GM19467 (cell line): ENCODE measurements at regions not wholly inside any gene's neighbourhood (a gene's known extent, or its start where the extent isn't known, plus 50 kb on each side); places are given as distances from the start of the nearest gene placed in this dataset.
A peak's percentile ranks its signal among the peaks of the same experiment; 100 is the strongest.

ENCODE experiments used
- ATAC-seq: cut with Tn5 transposase; IDR thresholded peaks from one replicate; pipeline ENCODE4 v1.9.1; 2021; ENCODE audit warnings: mild to moderate bottlenecking, moderate library complexity; ENCODE audit not compliant: unreplicated experiment

DNA sequence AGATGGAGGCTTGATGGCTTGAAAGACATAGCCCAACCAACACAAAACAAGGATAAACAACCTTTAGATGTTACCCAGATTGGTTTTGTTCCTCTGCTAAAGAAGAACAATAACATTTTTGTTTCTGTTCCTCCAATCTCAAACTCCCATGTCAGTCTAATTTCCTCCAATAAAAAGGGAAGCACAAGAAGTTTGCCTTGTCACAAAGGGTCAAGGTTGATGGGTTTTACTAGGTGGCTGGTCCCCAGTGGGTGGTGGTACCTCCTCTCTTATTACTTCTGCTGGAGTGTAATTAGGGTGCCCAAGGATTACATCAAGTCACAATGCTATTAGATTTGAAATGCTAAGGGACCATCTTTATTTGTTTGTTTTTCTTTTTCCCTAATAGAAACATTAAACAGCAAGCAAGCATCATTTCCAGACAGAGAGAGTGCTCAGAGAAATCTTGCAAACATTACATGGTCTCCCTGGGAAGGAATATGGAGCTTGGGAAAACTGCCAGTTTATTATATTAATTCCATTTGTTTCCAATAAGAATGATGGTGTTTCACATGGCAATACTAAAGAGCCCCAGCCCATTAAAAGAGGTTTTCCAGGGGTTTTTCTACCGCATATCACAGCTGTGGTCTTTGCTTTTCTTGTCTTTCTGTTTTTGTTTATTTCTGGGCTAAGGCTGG lies 78.3 kb upstream of the AOAH start:
- ATAC-seq: no peak

DNA sequence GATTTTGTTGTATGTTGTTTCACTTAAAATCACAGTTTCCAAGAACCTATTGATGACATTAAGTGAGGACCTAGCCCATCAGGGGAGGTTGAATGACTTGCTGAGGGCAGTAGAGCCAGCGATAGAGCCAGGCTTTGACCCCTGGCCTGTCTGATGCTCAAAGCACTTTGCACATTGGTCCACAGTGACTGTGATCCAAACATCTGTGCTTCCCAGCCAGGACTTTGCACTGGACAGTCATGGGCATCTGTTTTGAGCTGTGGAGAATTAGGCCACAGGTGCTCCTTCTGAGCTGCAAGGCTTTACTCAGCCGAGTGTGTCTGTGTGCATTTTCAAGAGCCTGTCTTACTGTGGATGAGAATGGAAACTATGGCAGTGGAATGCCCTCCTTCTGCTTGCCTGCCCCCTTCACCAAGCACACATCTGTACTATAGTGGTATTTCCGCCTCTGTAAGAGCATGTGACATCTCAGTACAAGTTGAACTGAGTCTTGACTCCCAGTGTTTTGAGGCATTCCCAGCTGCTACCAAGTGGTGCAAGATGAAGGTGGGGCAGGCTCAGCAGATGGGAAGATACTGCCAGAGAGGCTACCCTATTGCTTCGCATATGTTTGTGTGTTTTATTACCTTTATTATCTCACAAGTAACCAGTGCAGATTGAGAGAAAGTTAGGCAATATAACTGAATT lies 72.7 kb upstream of the AOAH start:
- ATAC-seq: no peak

DNA sequence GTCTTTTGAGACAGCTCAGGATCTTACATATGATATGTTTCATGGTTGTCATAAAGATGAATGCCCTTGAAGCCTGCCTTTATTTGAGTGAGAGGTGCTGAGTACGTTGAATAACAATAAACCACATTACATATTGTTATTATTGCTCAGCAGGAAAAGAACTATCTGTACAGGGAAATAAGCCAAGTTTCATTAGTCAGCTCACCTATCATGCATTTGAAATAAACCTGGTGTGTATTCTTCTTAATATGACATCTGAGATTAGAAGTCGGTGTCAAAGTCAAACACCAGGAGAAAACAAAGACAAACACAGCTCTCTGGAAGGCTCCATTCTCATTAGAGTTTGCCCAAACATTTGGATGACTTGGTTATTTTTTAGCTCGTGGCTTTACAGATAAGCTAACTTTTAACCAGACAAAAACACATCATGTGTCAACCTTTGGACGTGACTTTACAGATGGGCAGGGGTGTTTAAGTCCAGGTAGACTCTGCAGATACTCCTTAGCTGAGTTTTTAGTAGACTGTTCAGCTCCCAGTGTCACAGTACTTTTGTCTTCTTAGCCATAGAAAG lies 71.2 kb upstream of the AOAH start:
- ATAC-seq: no peak

DNA sequence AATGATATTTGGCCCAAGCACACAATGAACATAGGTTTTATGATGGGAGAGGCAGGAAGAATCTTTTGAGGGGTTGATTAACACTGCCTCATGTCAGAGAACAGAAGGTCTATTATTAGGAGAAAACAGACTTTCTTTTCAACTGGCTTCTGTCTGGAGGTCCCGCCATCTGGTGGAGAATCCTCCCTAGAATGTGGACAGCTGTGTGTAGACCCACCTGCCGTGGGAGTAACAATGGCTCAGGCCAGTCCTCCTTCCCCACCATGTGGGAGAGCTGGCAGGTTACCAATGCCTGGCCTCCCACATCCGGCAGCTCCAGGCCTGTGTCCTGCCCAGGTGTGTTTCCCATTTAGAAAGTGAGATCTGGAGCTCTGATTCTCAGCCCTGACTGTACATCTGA lies 70.4 kb upstream of the AOAH start:
- no peak for ATAC-seq

DNA sequence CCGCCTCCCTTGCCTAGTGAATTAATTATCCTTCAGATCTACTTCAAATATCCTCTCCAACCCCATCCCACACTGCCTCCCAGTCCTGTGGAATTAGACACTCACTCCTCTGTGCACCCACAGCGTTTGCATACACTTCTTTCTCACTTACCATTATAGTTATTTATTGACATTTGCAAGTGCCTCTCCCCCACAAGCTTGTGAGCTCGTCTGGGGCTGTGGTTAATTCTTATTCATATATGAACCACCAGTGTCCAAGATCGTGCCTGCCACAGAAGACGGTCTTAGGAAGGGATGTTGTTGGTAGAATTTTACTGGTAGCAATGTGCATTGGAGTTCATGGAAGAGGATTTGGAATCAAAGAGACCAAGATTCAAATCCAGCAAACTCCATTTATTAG lies 68.1 kb upstream of the AOAH start:
- no peak for ATAC-seq

DNA sequence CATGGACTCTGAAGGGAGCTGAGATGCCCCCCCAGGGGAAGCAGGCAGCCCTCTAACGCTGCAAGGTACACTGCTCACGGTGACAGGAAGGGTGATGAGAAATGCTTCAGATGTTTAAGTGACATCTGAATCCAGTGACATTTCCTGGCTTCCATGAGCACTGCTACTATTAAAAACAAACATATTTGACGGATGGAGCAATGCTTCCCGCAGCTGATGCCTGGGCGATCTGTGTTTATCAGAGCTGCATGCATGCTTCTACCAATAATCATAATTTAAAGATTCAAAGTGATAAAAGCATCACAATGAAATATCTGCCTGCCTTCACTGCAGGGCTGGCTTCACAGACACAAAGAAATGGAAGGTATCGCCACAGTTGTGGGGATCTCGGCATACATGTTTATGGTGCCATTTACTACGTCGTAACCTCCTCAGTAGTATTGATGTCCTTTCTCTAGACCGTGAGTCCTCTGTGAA lies 66.1 kb upstream of the AOAH start:
- ATAC-seq: no peak

DNA sequence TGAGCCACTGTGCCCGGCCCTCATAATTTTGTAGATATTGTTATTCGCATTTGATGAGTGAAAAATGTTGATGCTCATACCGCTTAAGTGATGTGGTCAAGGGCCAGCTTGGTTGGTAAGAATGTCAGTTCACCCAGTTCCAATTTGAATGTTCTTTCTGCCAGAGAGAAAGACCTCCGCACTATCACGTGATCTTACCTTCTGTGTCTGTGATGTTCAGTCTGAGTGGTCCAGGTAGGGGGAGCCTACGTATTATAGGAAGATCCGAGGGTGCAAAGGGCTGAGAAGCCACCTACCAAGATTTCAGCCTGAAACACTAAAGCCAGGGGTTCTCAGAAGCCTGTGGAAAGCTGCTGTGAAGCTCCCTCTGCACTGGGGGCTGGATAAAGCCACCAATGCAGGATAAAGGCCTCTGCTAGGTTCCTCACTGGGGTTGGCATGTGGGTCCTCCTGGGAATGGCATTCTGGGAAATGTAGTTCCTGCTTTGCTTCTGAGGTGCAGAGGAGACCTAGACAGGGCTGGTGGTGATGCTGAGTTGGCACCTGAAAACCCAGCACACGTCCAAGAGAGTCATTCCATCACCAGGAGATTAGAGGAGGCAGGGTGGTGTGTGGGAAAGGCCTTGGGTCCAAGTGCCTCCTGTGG lies 64.7 kb upstream of the AOAH start:
- ATAC-seq: no peak

DNA sequence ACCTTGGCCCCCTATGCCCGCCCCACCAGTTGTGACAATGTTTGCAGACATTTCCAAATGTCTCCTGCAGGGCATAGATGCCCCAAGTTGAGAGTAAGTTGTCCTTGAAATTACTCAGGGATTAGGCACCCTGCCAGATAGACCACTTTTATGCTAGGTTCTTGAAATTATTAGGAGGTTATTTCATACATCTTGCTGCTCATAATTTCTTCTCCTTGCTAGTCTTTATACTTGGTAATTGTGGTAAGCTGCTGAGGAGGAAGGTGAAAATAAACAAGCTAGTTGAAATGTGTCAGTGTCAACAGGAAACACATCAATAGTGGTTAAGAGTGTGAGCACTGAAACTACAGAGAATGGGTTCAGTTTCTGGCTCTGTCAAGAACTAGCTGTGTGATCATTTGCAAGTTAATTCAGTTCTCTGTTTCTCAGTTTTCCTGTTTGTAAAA lies 63.7 kb upstream of the AOAH start:
- no peak for ATAC-seq

DNA sequence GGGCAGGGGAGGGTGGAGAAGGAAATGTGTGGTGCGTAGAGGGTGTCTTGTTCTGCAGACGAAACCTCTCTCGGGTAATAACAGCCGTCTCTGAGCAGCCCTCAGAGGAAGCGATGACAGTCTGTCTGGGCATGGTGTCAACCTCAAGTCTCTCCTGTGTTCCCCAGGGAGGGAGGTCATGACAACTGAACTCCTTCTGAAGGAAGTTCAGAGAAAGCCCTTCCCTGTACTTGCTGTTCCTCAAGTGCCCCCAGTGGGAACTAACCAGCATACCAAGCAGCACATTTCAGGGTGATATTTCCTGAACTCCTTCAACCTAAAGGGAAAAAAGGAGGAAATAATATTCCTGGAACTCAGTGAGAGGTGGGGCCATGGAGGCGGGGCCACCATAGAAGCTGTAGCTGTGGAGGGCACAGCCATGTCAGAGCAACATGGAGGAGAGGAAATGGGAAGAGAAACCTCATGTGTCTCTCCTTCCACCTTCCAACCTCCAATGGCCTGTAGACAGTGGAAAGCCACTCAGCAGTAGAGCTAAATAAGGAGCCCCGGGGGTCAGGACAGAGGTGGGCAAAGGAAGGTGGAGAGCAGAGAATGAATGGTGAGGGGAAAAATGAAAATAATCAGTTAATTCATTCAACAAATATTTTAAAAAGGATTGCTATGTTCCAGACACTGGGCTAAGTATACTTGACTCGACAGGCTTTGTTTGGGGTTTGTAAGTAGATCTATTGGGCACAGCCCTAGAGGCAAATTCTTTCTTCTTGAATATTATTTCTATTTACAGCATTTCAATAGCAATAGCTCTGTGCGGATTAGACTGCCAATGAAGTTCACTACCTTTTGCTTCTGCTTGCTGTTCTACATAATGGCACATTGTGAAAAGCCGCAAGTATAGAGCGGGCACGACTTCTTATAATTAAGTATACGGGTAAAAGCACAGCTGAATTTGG lies 61.0 kb upstream of the AOAH start:
- ATAC-seq: peak; percentile 99

DNA sequence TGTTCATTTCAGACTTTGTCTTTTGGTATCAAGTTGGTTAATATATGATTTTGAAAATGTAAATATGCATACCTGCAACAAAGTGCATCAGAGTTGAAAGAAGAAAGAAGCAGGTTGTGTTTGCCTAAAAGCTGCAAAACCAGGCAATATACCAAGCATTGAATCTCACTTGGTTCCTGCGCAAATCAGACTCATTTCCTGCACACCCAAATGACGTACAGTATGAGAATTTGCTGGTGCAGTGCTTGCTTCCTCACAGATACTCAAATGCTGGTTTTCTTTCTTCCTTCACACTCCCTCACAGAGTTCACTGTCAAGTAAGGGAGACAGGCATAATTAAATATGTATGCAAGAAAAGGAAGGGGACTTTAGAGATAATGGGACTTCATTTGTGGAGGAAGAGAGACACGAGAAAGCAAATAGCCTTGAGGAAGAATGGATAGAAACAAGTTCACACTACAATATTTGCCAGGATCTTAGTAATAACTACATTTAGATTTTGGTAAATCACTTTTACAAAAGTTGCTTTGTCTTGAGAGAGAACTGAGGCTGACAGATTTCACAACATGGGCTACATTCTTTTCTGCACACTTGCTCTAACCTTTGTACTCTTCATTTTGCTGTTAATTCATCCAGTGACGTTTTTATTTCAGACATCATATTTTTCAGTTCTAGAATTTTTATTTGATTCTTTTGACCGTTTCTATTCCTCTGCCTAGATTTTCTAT lies 56.9 kb upstream of the AOAH start:
- no peak for ATAC-seq

DNA sequence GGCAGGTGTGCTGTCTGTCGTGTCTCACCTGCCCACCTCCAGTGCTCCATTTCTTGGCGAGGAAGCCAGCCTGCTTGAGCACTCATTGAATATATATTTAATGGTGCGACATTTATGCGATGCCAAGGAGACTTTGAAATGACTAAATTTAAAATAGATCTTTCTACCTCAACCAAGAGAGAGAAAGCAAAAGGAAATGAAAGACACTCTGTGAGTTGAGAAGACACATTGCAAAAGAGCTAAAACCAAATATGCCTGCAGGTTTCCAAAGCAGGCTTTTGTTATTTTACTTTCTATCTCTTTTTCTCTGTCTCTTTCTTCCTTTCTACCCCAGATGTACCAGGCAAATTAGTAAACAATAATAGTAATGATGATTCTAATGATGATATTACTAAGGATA lies 53.6 kb upstream of the AOAH start:
- ATAC-seq: no peak

DNA sequence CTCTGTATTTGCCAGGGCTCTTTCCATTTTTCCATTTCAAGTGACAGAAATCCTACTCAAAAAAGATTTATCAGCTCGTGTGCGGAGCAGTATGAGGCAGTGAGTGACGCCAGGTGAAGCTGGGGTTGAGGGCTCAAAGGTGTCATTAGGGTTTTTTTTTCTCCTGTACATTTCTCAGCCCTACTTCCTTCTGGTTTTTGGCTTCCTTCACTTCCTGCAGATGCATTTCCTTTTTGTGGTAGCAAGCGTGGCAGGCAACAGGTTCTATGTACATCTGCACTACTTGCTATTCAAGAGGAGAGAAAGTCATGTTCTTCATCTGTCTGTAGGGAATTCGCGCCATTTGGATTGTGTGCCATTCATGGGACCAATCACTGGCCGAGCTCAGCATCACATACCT lies 52.8 kb upstream of the AOAH start:
- ATAC-seq: no peak

DNA sequence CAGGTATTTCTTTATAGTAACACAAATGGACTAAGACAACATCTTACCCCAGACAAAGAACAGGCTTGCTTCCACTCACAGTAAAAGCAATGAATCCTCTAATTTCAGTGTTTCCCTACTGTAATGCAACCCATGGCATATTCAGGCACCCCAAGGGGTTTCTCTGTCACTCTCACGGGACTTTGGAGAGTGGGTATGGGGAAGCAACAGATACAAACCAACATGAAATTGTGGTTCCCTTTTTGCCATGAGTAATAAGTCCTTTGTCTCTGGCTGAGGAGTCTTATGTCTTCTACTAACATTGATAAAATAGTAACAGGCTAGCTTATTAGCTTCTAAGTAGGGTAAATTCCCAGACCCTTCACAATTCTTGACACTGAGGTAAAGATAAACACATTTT lies 51.4 kb upstream of the AOAH start:
- ATAC-seq: no peak

DNA sequence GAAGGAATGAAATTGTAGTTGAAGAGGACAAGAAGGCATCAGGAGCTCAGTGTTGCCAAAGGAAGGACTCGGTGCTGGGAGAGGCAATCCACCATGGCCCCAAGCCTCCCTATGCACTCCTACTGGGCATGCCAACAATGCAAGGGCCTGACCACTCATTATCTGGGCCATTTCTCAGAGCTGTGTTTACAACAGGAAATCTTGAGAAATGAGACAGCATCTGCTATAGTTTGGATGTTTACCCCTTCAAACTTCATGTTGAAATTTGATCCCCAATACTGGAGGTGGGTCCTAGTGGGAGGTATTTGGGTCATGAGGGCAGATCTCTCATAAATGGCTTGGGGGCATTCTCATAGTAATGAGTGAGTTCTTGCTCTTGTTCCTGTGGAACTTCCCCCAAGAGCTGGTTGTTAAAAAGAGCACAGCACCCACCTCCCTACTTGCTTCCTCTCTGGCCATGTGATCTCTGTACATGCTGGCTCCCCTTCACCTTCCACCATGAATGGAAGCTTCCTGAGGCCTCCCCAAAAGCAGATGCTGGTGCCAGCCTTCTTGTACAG lies 50.8 kb upstream of the AOAH start:
- no peak for ATAC-seq
